NCI-H1105 treated with DMSO at 0.1 percent for 48 hours (cell line): ENCODE measurements at regions not wholly inside any gene's neighbourhood (a gene's known extent, or its start where the extent isn't known, plus 50 kb on each side); places are given as distances from the start of the nearest gene placed in this dataset.

ENCODE experiments used
- DNase-seq: peaks from one replicate; lab custom pipeline; 2025; lab: John Stamatoyannopoulos, UW

- DNase-seq = no peak
These were observed 50.7 kb upstream of the GPR157 start for GRCh38 chr1:9179463-9180110.

DNA sequence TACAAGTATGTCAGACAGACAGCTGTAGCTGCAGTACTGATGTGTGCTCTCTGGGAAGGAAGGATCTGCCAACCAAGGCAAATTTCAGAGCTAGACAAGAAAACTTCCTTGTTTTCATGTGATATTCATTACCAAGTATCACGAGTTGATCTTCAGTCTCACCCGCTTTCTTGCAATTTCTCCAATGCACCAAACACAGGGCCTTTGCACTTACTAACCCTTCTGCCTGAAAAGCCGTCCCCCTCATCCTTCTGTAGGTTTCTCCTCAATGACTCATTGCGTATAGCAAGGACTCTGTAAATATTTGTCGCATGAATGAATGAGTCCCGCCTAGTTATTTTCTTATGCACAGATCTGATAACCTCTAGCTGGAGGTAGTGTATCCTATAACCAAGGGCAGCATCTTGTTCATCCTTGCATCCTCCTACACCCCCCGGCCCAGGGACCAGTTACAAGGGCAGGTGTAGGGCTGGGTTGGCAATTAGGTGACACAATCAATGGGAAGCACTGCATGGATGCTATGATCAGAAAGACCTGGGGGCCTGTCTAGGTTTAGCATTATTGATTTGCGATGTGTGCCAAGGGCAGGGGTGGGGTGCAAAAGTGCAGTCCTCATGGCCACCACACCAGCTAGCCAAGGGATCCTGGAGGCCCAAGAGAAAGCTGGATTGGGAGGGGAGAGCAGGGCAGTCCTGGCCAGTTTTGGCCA, 51.4 kb upstream of the GPR157 start:
- no peak for DNase-seq

DNA sequence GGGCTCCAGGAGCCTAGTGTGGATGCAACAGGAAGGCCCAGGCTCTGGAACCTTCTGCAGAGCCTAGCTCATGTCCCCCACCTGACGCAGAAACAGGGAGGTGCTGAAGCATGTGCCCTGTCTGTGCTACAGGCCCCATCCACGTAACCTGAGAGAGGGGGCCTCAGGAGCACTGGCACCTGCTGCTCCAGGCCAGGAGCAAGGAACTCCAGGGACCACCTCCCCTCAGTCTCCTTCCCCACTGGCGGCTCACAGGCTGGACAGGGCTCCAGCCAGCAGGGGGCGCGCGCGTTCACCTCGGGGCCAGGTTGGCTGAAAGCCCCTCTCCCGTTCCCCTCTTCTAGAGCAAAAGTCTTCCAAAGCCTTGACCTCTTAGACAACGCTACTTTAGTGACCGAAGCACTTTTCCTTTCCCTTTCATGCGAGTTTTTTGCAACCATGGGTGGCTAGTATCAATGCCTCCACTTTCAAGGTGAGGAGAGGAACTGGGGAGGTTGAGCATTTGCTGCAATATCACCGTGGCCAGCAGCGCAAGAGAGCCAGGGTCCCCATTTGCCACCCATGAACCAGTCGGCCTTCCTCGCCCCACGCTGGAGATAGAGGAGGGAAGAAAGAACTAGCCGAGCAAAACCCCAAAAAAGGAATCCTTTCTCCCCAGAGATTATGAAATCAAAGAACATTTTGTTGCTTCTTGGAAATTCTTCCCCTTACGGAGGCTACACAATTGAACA, 52.4 kb upstream of the GPR157 start:
- DNase-seq = peak; percentile 41

DNA sequence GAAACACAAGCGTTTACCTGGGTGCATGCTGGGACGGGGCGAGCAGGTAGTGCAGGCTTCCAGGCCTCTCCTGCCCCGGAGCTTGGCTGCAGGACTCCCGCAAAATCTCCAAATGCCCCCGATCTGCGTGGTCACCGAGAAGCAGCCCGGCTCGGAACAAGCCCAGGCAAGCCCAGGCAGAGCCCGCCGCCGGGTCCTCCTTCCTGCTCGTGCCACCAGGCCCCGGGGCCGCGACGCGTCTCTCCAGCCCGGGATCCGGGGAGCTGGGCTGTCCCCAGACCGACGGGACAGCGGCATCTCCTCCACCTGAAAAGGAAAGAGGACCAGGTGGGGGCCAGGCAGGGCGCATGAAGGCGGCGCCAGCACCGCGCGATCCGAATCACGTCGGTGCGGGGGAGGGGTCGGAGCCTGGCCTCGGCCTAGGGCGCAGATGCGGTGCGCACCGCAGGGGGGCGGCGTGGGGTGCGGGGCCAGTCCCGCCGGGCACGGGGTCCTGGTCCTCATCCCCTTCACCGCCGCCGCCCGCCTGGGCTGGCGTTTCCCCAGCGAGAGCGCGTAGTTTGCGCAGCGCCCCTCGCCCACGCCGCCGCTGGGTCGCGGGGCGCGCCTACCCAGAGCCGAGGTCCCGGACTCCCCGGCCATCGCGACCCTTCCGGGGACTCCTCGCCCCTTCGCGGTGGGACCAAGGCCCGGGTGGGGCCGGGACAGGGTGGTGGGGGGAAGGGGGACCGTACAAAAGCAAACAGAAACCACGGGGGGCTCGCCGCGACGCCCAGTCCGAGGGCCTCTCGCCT, 52.4 kb upstream of the H6PD start:
- DNase-seq = peak; percentile 24

DNA sequence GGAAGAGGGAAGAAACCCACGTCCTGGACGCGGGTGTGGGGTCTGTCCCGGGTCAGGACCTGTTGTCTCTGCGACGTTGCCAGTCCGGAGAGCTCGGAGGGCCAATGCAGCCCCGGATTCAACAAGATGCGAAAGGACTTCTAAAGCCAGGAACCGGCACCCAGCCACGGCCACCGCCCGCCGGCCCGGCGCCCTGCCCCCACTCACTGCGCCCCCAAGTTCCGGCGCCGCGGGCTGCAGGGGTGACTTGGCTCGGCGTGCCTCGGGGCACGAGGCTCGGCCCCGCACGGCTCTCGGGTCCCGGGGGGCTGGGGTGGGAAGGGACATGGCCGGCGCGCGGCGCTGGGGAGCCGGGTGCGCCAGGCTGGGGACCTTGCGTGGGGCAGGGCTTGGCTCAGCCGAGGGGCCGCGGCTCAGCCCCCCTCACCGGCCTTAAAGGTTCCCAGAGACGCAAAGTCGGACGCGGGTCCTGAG, 51.8 kb upstream of the H6PD start:
- DNase-seq = no peak

GRCh38 chr1:9183441-9183840, 51.1 kb upstream of the H6PD start:
- DNase-seq = no peak

DNA sequence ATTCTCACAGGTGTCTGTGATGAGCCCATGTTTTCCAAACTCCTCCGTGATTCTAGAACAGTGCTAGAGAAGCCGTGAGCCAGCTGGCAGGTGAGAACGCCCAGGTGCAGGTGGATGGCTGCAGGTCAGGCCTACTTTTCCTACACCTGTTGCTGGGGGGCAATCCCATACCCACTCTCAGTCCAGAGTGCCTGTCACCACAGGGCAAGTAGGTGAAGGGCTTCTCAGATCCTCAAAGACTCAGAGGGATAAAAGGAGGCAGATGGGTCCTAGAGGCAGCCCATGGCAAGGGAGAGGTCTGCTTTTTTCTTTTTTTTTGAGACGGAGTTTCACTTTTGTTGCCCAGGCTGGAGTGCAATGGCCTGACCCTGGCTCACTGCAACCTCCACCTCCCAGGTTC, 50.7 kb upstream of the H6PD start:
- no peak for DNase-seq

- no peak for DNase-seq
These were observed 49.8 kb upstream of the H6PD start for GRCh38 chr1:9184749-9185148.
